OCI-LY1 (cell line): ENCODE measurements at regions not wholly inside any gene's neighbourhood (a gene's known extent, or its start where the extent isn't known, plus 50 kb on each side); places are given as distances from the start of the nearest gene placed in this dataset.

Source experiments
- H2AFZ ChIP-seq: fragments of 200-600 bp; sonication (generic), shearing (Covaris generic); 2 replicates; pipeline ENCODE4 v1.6.0; 2014; ENCODE audit warnings: antibody characterized with exemption, mild to moderate bottlenecking, low read length
- H3F3A ChIP-seq: fragments of 200-600 bp; sonication (generic), shearing (Covaris generic); 2 replicates; pipeline ENCODE4 v1.6.0; 2014; ENCODE audit warnings: mild to moderate bottlenecking, antibody characterized with exemption, low read length, moderate library complexity; ENCODE audit not compliant: insufficient read depth
- H3K27ac ChIP-seq: fragments of 200-600 bp; sonication (generic); 2 replicates; pipeline ENCODE4 v1.5.1; 2014; ENCODE audit warnings: low read length, mixed run types, mild to moderate bottlenecking, low read depth; ENCODE audit not compliant: poor library complexity, severe bottlenecking
- H3K27me3 ChIP-seq: fragments of 200-600 bp; sonication (generic); 2 replicates; pipeline ENCODE4 v1.6.0; 2014; ENCODE audit warnings: antibody characterized with exemption, mild to moderate bottlenecking, low read length, moderate library complexity; ENCODE audit not compliant: insufficient read depth
- H3K36me3 ChIP-seq: fragments of 200-600 bp; sonication (generic); 2 replicates; pipeline ENCODE4 v1.6.1; 2014; ENCODE audit warnings: mild to moderate bottlenecking, antibody characterized with exemption, low read length, moderate library complexity, mixed read lengths; ENCODE audit not compliant: insufficient read depth
- H3K4me1 ChIP-seq: fragments of 200-600 bp; sonication (generic); 2 replicates; pipeline ENCODE4 v1.5.1; 2014; ENCODE audit warnings: mild to moderate bottlenecking, low read length, moderate library complexity; ENCODE audit not compliant: insufficient read depth, severe bottlenecking
- H3K4me2 ChIP-seq: fragments of 200-600 bp; sonication (generic), shearing (Covaris generic); 2 replicates; pipeline ENCODE4 v1.6.1; 2014; ENCODE audit warnings: low read length
- H3K4me3 ChIP-seq: fragments of 200-600 bp; sonication (generic); 2 replicates; pipeline ENCODE4 v1.5.1; 2014; ENCODE audit warnings: low read length, low read depth, mild to moderate bottlenecking, mixed read lengths; ENCODE audit not compliant: poor library complexity, severe bottlenecking
- H3K79me2 ChIP-seq: fragments of 200-600 bp; shearing (Covaris generic); 2 replicates; pipeline ENCODE4 v1.6.1; 2016; ENCODE audit warnings: mixed run types, low read length, mixed read lengths; ENCODE audit not compliant: insufficient read depth
- H3K9ac ChIP-seq: fragments of 200-600 bp; sonication (generic), shearing (Covaris generic); 2 replicates; pipeline ENCODE4 v1.6.1; 2014; ENCODE audit warnings: mild to moderate bottlenecking, low read length, mixed read lengths
- H3K9me2 ChIP-seq: fragments of 200-600 bp; sonication (generic), shearing (Covaris generic); 2 replicates; pipeline ENCODE4 v1.6.1; 2014; ENCODE audit warnings: low read depth, mild to moderate bottlenecking, low read length, mixed read lengths
- H3K9me3 ChIP-seq: fragments of 200-600 bp; shearing (Covaris generic); 2 replicates; pipeline ENCODE4 v1.6.1; 2014; ENCODE audit warnings: low read length, mixed read lengths
- H4K20me1 ChIP-seq: fragments of 200-600 bp; sonication (generic), shearing (Covaris generic); 2 replicates; pipeline ENCODE4 v1.6.0; 2016; ENCODE audit warnings: mild to moderate bottlenecking, low read length; ENCODE audit not compliant: insufficient read depth
- EZH2 ChIP-seq: fragments of 200-600 bp; sonication (generic), shearing (Covaris generic); IDR thresholded peaks from 2 replicates; pipeline ENCODE4 v1.8.0; 2017; ENCODE audit warnings: borderline replicate concordance, mixed run types, mild to moderate bottlenecking, antibody characterized with exemption, low read length, moderate library complexity, mixed read lengths
- TF ChIP-seq, protein P1 (sequence below): fragments of 200-600 bp; sonication (generic), shearing (Covaris generic); IDR thresholded peaks from 2 replicates; pipeline ENCODE4 v1.5.1; 2017; ENCODE audit warnings: mild to moderate bottlenecking, antibody characterized with exemption, low read length, moderate library complexity, mixed read lengths

GRCh38 chr11:29780756-29781155 is 236.1 kb downstream of the KCNA4 start:
- no peak overlapping the region for H3K27ac ChIP-seq
- no peaks in the 10 kb centered on the region for H3K27me3 ChIP-seq
- H3K4me2 ChIP-seq = no peak overlapping the region
- H2AFZ ChIP-seq = no peak overlapping the region
- H3K4me1 ChIP-seq = no peaks in the 10 kb centered on the region
- no peak overlapping the region for H3K9ac ChIP-seq
- no peaks in the 10 kb centered on the region for H4K20me1 ChIP-seq
- TF ChIP-seq, protein P1, sequence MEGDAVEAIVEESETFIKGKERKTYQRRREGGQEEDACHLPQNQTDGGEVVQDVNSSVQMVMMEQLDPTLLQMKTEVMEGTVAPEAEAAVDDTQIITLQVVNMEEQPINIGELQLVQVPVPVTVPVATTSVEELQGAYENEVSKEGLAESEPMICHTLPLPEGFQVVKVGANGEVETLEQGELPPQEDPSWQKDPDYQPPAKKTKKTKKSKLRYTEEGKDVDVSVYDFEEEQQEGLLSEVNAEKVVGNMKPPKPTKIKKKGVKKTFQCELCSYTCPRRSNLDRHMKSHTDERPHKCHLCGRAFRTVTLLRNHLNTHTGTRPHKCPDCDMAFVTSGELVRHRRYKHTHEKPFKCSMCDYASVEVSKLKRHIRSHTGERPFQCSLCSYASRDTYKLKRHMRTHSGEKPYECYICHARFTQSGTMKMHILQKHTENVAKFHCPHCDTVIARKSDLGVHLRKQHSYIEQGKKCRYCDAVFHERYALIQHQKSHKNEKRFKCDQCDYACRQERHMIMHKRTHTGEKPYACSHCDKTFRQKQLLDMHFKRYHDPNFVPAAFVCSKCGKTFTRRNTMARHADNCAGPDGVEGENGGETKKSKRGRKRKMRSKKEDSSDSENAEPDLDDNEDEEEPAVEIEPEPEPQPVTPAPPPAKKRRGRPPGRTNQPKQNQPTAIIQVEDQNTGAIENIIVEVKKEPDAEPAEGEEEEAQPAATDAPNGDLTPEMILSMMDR = no peak
- TF ChIP-seq EZH2 = no peak
- H3K4me3 ChIP-seq = no peak overlapping the region
- H3F3A ChIP-seq = no peaks in the 10 kb centered on the region
- H3K9me3 ChIP-seq = no peaks in the 10 kb centered on the region
- no peaks in the 10 kb centered on the region for H3K36me3 ChIP-seq
- H3K9me2 ChIP-seq = no peaks in the 10 kb centered on the region
- no peaks in the 10 kb centered on the region for H3K79me2 ChIP-seq

- Histone ChIP-seq H4K20me1 (no peaks in the 10 kb centered on the region), H3K9me2 (no peaks in the 10 kb centered on the region), H3K4me2 (no peak overlapping the region), H3K9me3 (no peaks in the 10 kb centered on the region), H3K79me2 (no peaks in the 10 kb centered on the region), H3K4me3 (no peak overlapping the region), H3K36me3 (no peaks in the 10 kb centered on the region), H3K27ac (no peak overlapping the region), H3F3A (no peaks in the 10 kb centered on the region), H3K4me1 (no peaks in the 10 kb centered on the region), H3K27me3 (no peaks in the 10 kb centered on the region), H2AFZ (no peak overlapping the region), H3K9ac (no peak overlapping the region)
- TF ChIP-seq, protein P1 = no peak
- TF ChIP-seq EZH2 = no peak
These were observed 243.1 kb downstream of the KCNA4 start for GRCh38 chr11:29773656-29774264.

DNA sequence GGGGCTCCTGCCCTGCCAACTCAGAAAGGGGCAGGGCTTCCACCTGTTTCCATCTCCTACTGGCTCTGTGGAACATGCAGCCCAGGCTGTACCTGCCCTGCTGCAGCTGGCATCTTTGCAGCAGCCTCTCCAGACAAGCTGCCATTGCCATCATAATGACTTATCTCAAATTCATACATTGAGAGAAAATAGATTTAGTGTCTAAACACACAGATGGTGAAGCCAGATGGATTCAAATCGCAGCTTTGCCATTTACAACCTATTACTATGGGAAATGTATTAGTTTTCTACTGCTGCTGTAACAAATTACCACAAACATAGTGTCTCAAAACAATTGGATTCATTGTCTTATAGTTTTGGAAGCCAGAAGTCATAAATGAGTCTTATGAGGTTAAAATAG is 260.0 kb downstream of the KCNA4 start:
- H4K20me1 ChIP-seq = no peaks in the 10 kb centered on the region
- no peak overlapping the region for H3K4me3 ChIP-seq
- no peaks in the 10 kb centered on the region for H3K9me2 ChIP-seq
- no peak overlapping the region for H3K27ac ChIP-seq
- no peaks in the 10 kb centered on the region for H3F3A ChIP-seq
- no peaks in the 10 kb centered on the region for H3K4me1 ChIP-seq
- H3K79me2 ChIP-seq = no peaks in the 10 kb centered on the region
- H3K36me3 ChIP-seq = no peaks in the 10 kb centered on the region
- H3K4me2 ChIP-seq = no peak overlapping the region
- H3K9me3 ChIP-seq = no peaks in the 10 kb centered on the region
- no peak overlapping the region for H2AFZ ChIP-seq
- no peaks in the 10 kb centered on the region for H3K27me3 ChIP-seq
- no peak overlapping the region for H3K9ac ChIP-seq
- TF ChIP-seq EZH2 = no peak
- TF ChIP-seq, protein P1 = no peak
